ENCODE measurements at regions not wholly inside any gene's neighbourhood (a gene's known extent, or its start where the extent isn't known, plus 50 kb on each side); places are given as distances from the start of the nearest gene placed in this dataset.
"Not testable (repeated sequence)": the region's sequence is repeated elsewhere in the genome, so short reads cannot be mapped to it uniquely, and the experiment has no call there.

DNA sequence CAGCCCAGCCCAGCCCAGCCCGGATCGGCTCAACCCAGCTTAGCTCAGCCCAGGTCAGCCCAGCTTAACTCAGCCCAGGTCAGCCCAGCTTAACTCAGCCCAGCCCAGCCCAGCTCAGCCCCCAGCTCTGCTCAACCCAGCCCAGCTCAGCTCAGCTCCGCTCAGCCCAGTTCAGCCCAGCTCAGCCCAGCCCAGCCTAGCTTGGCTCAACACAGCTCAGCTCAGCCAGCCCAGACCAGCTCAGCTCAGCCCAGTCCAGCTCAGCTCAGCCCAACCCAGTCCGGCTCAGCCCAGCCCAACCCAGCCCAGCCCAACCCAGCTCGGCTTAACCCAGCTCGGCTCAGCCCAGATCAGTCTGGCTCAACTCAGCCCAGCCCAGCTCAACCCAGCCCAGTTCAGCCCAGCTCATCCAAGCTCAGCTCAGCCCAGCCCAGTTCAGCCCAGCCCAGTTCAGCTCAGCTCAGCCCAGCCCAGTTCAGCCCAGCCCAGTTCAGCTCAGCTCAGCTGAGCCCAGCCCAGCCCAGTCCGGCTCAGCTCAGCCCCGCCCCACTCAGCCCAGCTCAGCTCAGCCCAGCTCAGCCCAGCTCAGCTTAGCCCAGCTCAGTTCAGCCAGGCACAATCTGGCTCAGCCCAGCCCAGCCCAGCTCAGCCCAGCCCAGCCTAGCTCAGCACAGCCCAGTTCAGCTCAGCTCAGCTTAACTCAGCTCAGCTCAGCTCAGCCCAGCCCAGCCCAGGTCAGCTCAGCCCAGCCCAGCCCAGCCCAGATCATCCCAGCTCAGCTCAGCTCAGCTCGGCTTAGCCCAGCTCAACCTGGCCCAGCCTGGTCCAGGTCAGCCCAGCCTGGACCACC, 331.7 kb downstream of the TMEM121 start:
- H3K36me3 ChIP-seq (ENCODE audit: control insufficient read depth, insufficient read depth, low read length) = no peaks in the 10 kb centered on the region
- no peak for DNase-seq (ENCODE audit: low read depth)
- TF ChIP-seq, protein P1, sequence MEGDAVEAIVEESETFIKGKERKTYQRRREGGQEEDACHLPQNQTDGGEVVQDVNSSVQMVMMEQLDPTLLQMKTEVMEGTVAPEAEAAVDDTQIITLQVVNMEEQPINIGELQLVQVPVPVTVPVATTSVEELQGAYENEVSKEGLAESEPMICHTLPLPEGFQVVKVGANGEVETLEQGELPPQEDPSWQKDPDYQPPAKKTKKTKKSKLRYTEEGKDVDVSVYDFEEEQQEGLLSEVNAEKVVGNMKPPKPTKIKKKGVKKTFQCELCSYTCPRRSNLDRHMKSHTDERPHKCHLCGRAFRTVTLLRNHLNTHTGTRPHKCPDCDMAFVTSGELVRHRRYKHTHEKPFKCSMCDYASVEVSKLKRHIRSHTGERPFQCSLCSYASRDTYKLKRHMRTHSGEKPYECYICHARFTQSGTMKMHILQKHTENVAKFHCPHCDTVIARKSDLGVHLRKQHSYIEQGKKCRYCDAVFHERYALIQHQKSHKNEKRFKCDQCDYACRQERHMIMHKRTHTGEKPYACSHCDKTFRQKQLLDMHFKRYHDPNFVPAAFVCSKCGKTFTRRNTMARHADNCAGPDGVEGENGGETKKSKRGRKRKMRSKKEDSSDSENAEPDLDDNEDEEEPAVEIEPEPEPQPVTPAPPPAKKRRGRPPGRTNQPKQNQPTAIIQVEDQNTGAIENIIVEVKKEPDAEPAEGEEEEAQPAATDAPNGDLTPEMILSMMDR (IDR thresholded peaks at IDR 0.05; ENCODE audit: insufficient read depth, low read length, poor library complexity, severe bottlenecking) = no peak

DNA sequence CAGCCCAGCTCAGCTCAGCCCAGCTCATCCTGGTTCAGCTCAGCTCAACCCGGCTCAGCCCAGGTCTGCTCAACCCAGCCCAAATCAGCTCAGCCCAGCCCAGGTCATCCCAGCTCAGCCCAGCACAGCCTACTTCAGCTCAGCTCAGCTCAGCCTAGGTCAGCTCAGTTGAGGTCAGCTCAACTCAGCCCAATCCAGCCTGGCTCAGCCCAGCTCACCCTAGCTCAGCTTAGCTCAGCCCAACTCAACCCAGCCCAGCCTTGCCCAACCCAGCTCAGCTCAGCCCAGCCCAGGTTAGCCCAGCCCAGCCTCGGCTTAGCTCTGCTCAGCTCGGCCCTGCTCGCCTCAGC, 332.3 kb downstream of the TMEM121 start:
- Histone ChIP-seq H3K27me3 (ENCODE audit: control insufficient read depth, insufficient read depth, low read length) (no peaks in the 10 kb centered on the region), H3K36me3 (ENCODE audit: control insufficient read depth, insufficient read depth, low read length) (no peaks in the 10 kb centered on the region), H3K4me3 (ENCODE audit: low read depth, low read length) (no peak overlapping the region)
- DNase-seq (ENCODE audit: low read depth) = no peak
- TF ChIP-seq, protein P1 (IDR thresholded peaks at IDR 0.05; ENCODE audit: insufficient read depth, low read length, poor library complexity, severe bottlenecking) = no peak

More for the DNA sequence above, 331.7 kb downstream of the TMEM121 start:
- Histone ChIP-seq H3K27me3 (ENCODE audit: control insufficient read depth, insufficient read depth, low read length) (no peaks in the 10 kb centered on the region), H3K4me3 (ENCODE audit: low read depth, low read length) (no peak overlapping the region)

DNA sequence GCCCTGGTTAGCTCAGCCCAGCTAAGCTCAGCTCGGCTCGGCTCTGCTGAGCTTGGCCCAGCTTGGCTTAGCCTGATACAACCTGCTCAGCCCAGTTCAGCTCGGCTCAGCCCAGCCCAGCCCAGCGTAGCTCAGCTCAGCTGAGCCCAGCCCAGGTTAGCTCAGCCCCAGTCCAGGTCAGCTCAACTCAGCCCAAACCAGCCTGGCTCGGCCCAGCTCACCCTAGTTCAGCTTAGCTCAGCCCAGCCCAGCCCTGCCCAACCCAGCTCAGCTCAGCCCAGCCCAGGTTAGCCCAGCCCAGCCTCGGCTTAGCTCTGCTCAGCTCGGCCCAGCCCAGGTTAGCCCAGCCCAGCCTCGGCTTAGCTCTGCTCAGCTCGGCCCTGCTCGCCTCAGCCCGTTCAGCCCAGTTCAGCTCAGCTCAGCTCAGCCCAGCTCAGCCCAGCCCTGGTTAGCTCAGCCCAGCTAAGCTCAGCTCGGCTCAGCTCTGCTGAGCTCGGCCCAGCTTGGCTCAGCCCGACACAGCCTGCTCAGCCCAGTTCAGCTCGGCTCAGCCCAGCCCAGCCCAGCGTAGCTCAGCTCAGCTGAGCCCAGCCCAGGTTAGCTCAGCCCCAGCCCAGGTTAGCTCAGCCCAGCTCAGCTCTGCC, 332.8 kb downstream of the TMEM121 start:
- not testable (repeated sequence) for H3K4me3 ChIP-seq (ENCODE audit: low read depth, low read length); DNase-seq (ENCODE audit: low read depth); H3K27me3 ChIP-seq (ENCODE audit: control insufficient read depth, insufficient read depth, low read length); H3K36me3 ChIP-seq (ENCODE audit: control insufficient read depth, insufficient read depth, low read length)

DNA sequence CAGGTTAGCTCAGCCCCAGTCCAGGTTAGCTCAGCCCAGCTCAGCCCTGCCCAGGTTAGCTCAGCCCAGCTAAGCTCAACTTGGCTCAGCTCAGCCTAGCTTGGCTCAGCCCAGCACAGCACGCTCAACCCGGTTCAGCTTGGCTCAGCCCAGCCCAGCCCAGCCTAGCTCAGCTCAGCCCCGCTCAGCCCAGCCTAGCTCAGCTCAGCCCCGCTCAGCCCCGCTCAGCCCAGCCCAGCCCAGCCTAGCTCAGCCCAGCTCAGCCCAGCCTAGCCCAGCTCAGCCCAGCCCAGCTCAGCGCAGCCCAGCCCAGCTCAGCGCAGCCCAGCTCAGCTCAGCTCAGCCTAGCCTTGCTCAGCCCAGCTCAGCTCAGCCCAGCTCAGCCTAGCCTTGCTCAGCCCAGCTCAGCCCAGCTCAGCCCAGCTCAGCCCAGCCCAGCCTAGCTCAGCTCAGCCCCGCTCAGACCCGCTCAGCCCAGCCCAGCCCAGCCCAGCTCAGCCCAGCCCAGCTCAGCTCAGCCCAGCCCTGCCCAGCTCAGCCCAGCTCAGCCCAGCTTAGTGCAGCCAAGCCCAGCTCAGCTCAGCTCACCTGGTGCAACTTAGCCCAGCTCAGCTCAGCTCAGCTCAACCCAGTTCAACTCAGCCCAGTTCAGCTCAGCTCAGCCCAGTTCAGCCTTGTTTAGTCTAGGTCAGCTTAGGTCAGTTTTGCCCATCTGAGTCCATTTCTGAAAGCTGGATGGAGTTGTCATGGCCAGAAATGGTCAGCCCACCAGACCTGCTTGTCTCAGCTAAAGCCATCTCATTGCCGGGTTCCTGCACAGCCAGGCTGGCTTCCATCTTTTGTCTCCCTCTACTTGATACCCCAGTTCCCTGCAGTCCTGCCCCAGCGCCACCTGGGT, 333.6 kb downstream of the TMEM121 start:
- H3K36me3 ChIP-seq (ENCODE audit: control insufficient read depth, insufficient read depth, low read length) = no peaks in the 10 kb centered on the region
- no peak overlapping the region for H3K4me3 ChIP-seq (ENCODE audit: low read depth, low read length)
- TF ChIP-seq, protein P1 (IDR thresholded peaks at IDR 0.05; ENCODE audit: insufficient read depth, low read length, poor library complexity, severe bottlenecking) = no peak
- no peak for DNase-seq (ENCODE audit: low read depth)
- H3K27me3 ChIP-seq (ENCODE audit: control insufficient read depth, insufficient read depth, low read length) = no peaks in the 10 kb centered on the region

DNA sequence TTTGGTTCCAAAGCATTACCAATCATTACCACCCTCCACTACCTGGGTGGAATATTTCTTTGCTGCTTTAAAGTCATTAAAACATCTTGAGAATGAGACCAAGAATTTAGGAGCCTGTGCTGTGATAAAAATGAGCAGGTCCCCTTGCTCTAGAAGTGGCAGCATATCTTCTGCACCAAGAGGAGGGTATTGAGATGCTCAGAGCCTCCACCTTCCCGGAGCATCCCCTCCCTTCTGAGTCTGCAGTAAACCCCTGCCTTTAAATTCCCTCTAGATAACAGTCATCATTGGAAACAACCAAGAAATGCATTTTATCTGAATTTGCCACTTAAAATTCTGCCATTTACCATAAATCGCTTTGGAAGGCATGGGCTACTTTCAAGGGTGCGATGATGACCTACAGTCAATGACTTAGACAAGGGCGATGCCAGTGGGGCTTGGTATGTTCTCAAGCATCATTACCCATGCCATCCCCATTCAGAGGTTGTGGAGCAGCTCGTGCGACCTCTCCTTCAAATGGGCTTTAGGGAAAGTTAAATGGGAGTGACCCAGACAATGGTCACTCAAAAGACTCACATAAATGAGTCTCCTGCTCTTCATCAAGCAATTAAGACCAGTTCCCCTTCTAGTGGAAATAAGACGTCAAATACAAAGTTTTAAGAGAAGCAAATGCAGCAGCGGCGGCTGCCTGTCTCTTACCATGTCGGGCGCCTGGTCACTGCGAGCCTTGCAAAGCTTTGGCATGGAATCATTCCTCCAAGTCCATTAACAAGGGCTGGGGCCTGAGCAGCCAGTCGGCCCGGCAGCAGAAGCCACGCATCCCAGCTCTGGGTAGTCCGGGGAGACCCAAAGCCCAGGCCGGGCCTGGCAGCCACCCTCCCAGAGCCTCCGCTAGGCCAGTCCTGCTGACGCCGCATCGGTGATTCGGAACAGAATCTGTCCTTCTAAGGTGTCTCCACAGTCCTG, 334.5 kb downstream of the TMEM121 start:
- no peaks in the 10 kb centered on the region for H3K27me3 ChIP-seq (ENCODE audit: control insufficient read depth, insufficient read depth, low read length)
- no peak overlapping the region for H3K4me3 ChIP-seq (ENCODE audit: low read depth, low read length)
- no peak for DNase-seq (ENCODE audit: low read depth)
- H3K36me3 ChIP-seq (ENCODE audit: control insufficient read depth, insufficient read depth, low read length) = no peaks in the 10 kb centered on the region
- TF ChIP-seq, protein P1 (IDR thresholded peaks at IDR 0.05; ENCODE audit: insufficient read depth, low read length, poor library complexity, severe bottlenecking) = no peak
